SH-SY5Y (cell line): ENCODE measurements at regions not wholly inside any gene's neighbourhood (a gene's known extent, or its start where the extent isn't known, plus 50 kb on each side); places are given as distances from the start of the nearest gene placed in this dataset.

Source experiments
- GATA2 ChIP-seq: IDR thresholded peaks from 2 replicates; pipeline ENCODE4 v1.6.1; 2011; ENCODE audit warnings: mild to moderate bottlenecking, low read depth, low read length
- GATA3 ChIP-seq: IDR thresholded peaks from 2 replicates; pipeline ENCODE4 v1.6.1; 2011; ENCODE audit warnings: low read depth, mild to moderate bottlenecking, low read length, moderate library complexity

DNA sequence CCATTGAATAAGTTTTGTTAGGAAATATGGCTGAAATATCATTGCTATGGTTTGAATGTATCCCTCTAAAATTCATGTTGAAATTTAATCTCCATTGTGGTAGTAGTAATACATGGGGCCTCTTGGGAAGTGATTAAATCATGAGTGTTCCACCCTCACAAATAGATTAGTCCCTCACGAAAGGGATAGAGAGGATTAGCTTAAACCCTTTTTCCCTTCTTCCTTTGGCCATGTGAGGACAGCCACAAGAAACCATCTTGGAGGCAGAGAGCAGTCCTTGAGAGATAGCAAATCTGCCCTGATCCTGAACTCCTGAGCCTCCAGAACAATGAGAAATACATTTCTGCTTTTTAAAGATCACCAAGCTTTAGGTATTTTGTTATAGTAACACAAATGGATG lies 274.2 kb downstream of the CDH19 start:
- TF ChIP-seq GATA3, result no peak
- no peak for TF ChIP-seq GATA2

DNA sequence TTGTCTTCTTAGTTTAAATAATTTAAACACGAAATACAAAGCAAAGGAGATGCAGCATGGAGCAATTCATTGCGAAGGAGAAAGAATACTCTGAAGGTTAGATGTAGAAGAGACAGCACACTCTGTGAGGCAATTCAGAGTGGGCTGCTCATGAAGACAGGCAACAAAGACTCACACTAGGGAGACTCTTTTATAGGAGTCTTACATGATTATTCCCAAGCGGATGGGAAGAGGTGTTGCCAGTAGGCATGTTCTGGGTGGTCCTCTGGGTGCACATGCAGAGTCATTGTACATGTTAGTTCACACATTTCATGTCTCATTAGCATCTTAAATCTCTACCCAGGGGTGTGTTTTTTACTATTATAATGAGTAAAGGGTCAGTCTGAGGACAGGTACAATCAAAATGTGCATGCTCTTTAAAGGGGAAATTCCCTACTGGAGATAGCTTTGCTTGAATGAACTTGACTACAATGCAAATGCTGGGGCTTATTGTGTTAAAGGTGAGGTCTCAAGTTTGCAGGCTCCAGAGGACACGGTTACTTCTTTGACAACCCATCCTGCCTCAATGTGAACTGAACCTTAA lies 275.5 kb downstream of the CDH19 start:
- no peak for TF ChIP-seq GATA2
- no peak for TF ChIP-seq GATA3

DNA sequence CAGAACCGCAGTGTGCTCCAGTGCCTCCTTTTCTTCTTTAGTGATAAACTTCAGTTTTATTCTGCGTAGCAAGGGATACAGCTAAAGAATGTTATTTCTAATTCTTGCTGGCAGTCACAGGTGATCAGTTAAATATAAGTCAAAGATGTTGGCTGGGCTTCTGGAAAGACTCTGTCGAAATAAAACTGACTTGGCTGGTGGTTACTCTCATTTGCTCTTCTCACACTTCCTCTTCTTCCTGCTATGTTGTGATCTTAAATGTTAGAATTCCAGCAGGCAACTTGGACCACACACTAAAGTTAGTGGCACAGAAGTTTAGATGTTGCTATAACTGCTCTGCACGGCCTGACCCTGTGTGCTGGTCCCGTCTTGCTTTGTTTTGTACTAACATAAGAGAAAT lies 278.6 kb downstream of the CDH19 start:
- TF ChIP-seq GATA3 (no peak), GATA2 (no peak)

DNA sequence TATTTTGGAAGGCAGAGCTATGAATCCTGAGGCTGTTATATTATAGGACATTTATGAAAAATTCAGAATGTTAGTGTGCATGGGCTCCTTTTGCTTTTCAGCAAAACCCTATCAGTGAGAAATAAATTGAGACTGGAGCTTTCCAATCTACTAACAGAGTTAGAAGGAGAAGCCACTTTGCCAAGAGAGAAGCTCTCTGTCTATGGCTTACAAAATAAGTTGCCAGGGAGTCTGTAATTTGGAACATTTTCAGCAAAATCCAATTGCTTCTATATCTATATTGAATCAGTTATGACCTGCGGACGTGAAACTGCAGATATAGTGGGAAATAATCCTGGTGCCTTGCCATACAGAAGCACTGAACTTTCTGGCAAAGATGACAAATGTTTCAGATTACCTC lies 279.3 kb downstream of the CDH19 start:
- TF ChIP-seq GATA2 (no peak), GATA3 (no peak)

DNA sequence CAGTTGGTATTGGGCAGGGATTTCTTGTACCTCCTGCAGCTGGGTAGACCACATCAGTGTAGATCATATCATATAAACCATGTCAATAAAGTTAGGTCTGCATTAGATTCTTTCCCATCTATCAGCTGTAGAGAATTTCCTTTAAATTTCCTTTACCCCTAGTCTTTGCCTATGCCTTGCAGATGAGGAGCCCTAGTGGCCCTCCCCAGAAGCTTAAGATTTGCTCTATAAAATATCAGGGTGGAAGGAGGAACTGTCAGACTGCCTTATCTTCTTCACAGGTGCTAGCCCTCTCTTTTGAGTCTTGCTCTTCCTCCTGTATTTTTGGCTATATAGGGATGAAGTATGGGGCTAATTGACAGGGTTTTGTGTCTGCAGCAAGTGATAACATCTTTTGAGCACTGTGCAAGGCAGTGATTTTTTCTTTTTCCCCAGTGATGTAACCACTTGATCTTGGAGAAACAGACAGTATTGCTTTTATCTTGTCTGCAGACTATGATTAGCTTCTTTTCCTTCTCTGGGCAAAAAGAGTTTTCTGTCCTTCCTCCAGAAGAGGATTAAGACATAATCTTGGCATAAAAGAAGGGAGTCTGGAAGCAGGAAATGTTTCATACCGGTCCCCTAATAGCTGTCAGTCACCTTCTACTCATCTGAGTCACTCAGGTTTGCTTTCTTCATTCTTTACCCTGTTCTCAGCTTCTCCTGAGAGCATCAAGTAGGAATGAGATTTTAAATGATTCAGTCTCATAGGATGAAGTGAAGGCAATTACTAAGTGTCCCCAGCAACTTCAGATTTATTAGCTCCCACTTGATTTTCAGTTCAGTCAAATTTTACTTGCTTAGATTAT lies 286.4 kb downstream of the CDH19 start:
- TF ChIP-seq GATA3 (no peak), GATA2 (no peak)

DNA sequence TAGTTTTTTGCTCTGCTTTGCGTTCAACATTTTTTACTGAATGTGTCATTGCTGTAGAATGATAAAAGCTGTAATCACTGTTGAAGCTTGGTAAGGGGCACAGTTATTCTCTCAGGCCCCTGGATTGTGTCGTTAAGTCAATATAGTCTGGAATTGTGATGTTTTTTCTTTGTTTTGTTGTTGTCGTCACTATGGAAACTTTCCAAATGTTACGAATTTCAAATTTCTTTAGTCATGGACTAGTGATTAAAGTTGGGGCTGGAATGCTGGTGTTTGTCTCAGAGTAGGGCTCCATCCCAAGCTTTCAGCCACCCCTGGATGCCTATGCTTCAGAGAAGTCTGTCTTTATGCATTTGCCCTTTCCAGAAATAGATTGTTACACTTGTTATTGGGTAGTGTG lies 287.2 kb downstream of the CDH19 start:
- TF ChIP-seq GATA3 (no peak), GATA2 (no peak)

DNA sequence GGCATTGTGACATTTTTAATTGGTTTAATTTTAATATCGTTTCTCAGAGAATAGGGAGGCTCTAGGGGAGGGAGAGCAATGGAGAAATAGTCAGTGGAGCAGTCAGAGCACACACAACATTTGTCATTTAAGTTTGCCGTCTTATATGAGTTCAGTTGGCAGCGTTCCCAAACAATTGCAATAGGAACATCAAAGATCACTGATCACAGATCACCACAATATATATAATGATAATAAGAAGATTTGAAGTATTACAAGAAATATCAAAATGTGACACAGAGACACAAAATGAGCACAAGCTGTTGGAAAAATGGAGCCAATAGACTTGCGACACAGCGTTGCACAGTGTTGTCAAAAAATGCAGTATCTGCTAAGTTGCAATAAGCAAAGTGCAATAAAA lies 303.7 kb downstream of the CDH19 start:
- no peak for TF ChIP-seq GATA2
- TF ChIP-seq GATA3, result no peak

DNA sequence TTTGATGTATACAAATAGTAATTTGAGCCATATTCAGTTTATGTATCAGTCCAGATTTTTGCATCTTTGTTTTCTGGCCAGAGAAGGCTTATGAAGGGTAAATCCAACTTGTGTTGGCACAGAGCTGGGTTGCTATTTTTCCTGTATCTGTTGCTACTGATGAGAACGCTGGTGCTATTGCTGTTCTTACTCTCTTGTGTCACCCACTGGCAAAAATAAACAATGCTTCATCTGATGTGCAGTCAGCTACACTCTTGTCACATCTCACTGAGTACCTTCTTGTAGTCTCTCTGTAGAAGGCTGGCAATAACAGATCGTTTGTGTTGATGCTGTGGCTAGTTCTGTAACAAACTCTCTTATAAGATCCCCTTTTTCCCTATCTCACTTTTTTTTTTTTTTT lies 323.4 kb downstream of the CDH19 start:
- TF ChIP-seq GATA2 (no peak), GATA3 (no peak)

DNA sequence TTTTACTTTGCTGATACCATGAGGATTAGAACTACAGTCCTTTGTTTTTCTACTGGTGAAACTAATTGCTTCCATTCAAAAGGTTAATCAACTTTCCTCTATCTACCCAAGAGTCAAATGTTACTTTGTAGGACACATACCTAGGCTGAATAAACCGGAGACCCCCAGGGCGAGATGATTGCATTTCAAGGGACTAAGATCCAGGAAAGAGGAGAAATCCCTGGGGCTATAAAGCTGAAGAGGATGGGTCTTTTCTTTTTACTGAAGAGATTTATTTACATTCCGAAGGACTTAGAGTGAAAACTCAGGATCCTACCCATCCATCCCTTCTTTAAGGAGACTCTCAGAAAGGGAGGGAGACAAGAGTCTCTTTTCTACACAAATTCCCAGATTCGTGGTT lies 331.9 kb downstream of the CDH19 start:
- TF ChIP-seq GATA3 (no peak), GATA2 (no peak)

DNA sequence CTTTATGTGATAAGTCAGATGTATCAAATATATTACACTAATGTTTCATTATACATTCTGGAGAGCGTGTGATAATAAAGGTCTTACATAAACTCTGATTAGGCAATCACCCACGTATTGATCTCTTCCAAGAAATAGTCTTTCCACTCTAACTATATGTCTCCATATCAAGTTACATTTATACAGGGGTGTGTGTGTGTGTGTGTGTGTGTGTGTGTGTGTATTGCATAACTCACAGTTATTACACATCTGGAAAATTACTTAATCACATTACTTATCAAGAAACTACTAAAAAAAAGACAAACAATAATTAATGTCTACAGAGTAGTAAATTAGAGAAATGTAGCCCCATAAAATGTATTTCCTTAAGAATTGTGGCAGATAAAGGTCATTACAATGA lies 339.8 kb downstream of the CDH19 start:
- TF ChIP-seq GATA3 (no peak), GATA2 (no peak)

DNA sequence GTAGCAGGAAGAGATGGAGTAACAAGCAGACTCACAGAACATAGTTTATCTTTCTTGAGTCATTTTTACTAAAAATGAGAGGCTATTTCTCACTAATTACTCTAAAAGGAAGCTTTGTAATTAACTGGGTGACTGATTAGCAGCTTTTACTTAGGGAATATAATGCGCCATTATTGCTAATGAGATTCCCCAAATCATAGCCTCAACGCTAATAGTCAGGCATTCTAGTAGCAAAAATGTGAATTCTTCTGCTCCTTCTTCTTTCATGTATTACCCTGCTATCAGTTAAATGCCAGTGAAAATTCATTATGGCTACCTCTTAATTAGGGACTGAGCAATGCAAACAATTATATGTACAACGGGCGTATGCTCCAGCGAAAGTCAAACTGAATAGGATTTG lies 349.8 kb downstream of the CDH19 start:
- TF ChIP-seq GATA2 (no peak), GATA3 (no peak)

DNA sequence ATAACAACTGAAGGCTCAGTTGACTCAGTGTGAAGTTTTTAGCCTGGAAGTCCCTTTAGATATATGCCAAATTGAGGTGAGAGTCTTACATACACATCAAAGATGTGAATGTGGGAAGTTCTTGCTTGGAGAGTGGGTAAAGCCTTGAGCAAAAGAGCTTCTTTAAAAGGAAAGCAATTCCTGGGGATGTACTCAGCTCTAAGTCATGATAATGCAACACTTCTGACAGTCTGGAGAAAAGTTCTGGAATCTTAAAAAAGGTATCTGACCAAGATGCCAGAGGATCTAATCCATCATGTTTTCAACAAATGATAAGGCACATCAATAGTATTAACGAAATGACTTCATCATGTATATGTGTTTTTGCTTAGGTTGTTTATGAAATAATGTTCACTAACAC lies 351.2 kb downstream of the CDH19 start:
- TF ChIP-seq GATA2 (no peak), GATA3 (no peak)

DNA sequence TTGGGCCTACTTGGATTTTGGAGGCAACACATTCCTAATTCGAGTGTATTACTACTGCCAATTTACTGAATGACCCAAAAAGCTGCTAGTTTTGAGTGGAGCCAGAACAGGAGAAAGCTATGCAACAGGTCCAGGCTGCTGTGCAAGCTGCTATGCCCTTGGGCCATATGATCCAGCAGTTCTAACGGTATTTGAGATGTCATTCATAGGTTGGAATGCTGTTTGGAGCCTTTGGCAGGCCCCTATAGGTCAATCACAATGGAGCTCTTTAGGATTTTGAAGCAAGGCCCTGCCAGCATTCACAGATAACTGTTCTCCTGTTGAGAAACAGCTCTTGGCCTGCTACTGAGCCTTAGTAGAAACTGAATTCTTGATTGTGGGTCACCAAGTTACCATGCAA lies 368.7 kb downstream of the CDH19 start:
- TF ChIP-seq GATA3 (no peak), GATA2 (no peak)

DNA sequence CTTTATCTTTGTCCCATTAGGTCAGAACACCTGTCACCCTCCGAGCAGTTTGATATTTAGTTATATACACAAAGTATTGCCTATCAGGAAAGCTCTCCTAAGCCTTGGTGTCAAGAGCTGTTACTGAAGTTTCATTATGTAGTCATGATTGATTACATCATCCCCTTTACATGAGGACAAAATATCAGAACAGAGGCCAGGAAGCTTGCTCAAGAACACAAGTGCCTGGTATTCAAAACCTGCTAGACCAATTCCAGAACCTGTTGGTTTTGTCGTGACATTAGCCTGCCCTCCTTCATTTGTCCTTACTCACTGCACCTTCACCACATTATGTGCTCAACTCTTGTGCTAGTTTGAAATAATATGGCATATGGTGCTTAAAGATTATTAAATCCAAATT lies 377.1 kb downstream of the CDH19 start:
- TF ChIP-seq GATA2 (no peak), GATA3 (no peak)

DNA sequence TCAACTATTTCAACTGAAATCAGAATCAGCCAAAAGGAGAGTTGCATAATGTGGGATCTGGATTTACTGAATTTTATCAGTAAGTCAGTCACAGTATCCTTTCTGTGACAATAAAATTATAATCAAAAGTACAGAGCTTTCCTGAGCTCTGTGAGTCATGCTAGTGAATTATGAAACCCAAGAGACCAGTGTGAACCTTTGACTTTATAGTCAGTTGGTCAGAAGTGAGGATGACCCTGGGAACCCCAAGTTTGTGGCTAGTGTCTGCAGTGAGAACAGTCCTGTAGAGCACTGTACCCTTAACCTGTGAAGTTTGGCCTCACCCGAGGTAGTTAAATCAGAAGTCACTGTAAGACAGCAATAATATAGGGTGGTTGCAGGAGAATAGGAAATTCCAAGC lies 381.7 kb downstream of the CDH19 start:
- TF ChIP-seq GATA3 (no peak), GATA2 (no peak)
